Tibial nerve (tissue), 3 donors: ENCODE measurements at regions not wholly inside any gene's neighbourhood (a gene's known extent, or its start where the extent isn't known, plus 50 kb on each side); places are given as distances from the start of the nearest gene placed in this dataset.

Source experiments
- POLR2A ChIP-seq, 2 donors: fragments of 450-650 bp; IDR thresholded peaks; one replicate each; pipeline ENCODE4 v1.6.1; 2017; ENCODE audit warnings: antibody characterized with exemption in 2 of 2, mild to moderate bottlenecking in 2 of 2, moderate library complexity in 2 of 2
- TF ChIP-seq, protein P1 (sequence below), 5 experiments: fragments of 200-600 bp in 3 of 5; fragments of 450-650 bp in 2 of 5; sonication (generic) in 3 of 5; IDR thresholded peaks; one replicate each; pipeline ENCODE4 v1.5.1; 2016 to 2019; ENCODE audit warnings: antibody characterized with exemption in 5 of 5, mild to moderate bottlenecking in 3 of 5, moderate library complexity in 2 of 5

GRCh38 chr12:85509081-85509856 lies 229.2 kb downstream of the ALX1 start:
- TF ChIP-seq, protein P1, sequence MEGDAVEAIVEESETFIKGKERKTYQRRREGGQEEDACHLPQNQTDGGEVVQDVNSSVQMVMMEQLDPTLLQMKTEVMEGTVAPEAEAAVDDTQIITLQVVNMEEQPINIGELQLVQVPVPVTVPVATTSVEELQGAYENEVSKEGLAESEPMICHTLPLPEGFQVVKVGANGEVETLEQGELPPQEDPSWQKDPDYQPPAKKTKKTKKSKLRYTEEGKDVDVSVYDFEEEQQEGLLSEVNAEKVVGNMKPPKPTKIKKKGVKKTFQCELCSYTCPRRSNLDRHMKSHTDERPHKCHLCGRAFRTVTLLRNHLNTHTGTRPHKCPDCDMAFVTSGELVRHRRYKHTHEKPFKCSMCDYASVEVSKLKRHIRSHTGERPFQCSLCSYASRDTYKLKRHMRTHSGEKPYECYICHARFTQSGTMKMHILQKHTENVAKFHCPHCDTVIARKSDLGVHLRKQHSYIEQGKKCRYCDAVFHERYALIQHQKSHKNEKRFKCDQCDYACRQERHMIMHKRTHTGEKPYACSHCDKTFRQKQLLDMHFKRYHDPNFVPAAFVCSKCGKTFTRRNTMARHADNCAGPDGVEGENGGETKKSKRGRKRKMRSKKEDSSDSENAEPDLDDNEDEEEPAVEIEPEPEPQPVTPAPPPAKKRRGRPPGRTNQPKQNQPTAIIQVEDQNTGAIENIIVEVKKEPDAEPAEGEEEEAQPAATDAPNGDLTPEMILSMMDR (IDR thresholded peaks at IDR 0.05), result no peak
- no peak for TF ChIP-seq POLR2A (IDR thresholded peaks at IDR 0.05)
